ENCODE measurements at regions not wholly inside any gene's neighbourhood (a gene's known extent, or its start where the extent isn't known, plus 50 kb on each side); places are given as distances from the start of the nearest gene placed in this dataset.

GRCh38 chr1:63069214-63069613 lies 253.2 kb upstream of the FOXD3 start:
- TF ChIP-seq ZNF77 (CRISPR knock-in tag; IDR thresholded peaks at IDR 0.05) (no peak), PKNOX1 (IDR thresholded peaks at IDR 0.05) (no peak), NR1H2 (CRISPR knock-in tag; IDR thresholded peaks at IDR 0.05) (no peak), TAF7 (tag; IDR thresholded peaks at IDR 0.05) (no peak), SMAD2 (IDR thresholded peaks at IDR 0.05; ENCODE audit: low read depth, low read length) (no peak), ARID3A (IDR thresholded peaks at IDR 0.05; ENCODE audit: borderline replicate concordance, low read depth, low read length) (no peak), MED1 (CRISPR knock-in tag; IDR thresholded peaks at IDR 0.05; ENCODE audit: borderline replicate concordance) (no peak), HNRNPL (IDR thresholded peaks at IDR 0.05; ENCODE audit: low read depth, low read length) (no peak), CBX1 (IDR thresholded peaks at IDR 0.05; ENCODE audit: low read depth) (no peak), IFI16 (CRISPR knock-in tag; IDR thresholded peaks at IDR 0.05) (no peak), SP2 (IDR thresholded peaks at IDR 0.05; ENCODE audit: extremely low read depth, low read depth, low read length, poor library complexity, severe bottlenecking) (no peak), CTBP1 (IDR thresholded peaks at IDR 0.05; ENCODE audit: borderline replicate concordance) (no peak), BRD9 (IDR thresholded peaks at IDR 0.05; ENCODE audit: low read depth, partially characterized antibody) (no peak), ZKSCAN1 (IDR thresholded peaks at IDR 0.05; ENCODE audit: low read depth, low read length) (no peak), NONO (IDR thresholded peaks at IDR 0.05; ENCODE audit: low read depth in 2 of 2, low read length in 1 of 2) (no peak), ARID2 (IDR thresholded peaks at IDR 0.05) (no peak), FOS (IDR thresholded peaks at IDR 0.05; ENCODE audit: extremely low read depth, insufficient read length) (no peak), MAFG (tag; conservative IDR thresholded peaks at IDR 0.05) (no peak), ZNF395 (CRISPR knock-in tag; IDR thresholded peaks at IDR 0.05) (no peak)
- intact Hi-C loops (cut with micrococcal nuclease) (no loop called here), in situ Hi-C loops (cut with MboI) (no loop called here)
- H4K20me1 ChIP-seq (replicated peaks; ENCODE audit: control insufficient read depth, insufficient read depth, low read length), result no peaks in the 10 kb centered on the region
- peaks cover 4% of the 10 kb centered on the region for H3K9me1 ChIP-seq (ENCODE audit: control insufficient read depth, insufficient read depth, low read length)
- BruUV-seq (replicated peaks), result no TSS peak
- FAIRE-seq (no peak), DNase-seq (ENCODE audit: extremely low read depth in 1 of 4, low spot score in 3 of 4) (no peak), ATAC-seq (no peak)
- 8% methylated on average over 6 of the region's 6 CpGs for WGBS (ENCODE audit: insufficient coverage, low coverage, missing lambda C conversion rate)
- H3K27ac ChIP-seq (ENCODE audit: extremely low read depth, low read depth, low read length), result no peak overlapping the region
- CTCF ChIA-PET (ENCODE audit: low intra/inter-chr PET ratio), result no interaction called here
- H3K4me2 ChIP-seq (ENCODE audit: insufficient read depth, low read length), result no peak overlapping the region
- H3K9ac ChIP-seq (ENCODE audit: insufficient read depth in 1 of 2, low read depth in 2 of 2, low read length in 2 of 2), result no peak overlapping the region
- POLR2A ChIA-PET, result no interaction called here
- H2AFZ ChIP-seq (ENCODE audit: low read depth, low read length), result no peak overlapping the region
- 0 out of 5 replicates have a peak, but pooled peaks cover 0 to 3% of the 10 kb centered on the region in 2 experiments for H3K4me1 ChIP-seq (replicated peaks in 1 of 2; ENCODE audit: control insufficient read depth in 2 of 2, insufficient read depth in 2 of 2, low read length in 2 of 2)
- H3K79me2 ChIP-seq (ENCODE audit: control insufficient read depth, insufficient read depth, low read length), result no peaks in the 10 kb centered on the region
- peaks cover 15 to 24% of the 10 kb centered on the region in 2 experiments; a peak in 4 of 5 replicates for H3K27me3 ChIP-seq (ENCODE audit: control insufficient read depth in 2 of 2, insufficient read depth in 2 of 2, low read length in 2 of 2)
- H3K9me3 ChIP-seq (replicated peaks; ENCODE audit: control insufficient read depth, insufficient read depth, low read depth, low read length), result no peaks in the 10 kb centered on the region
- no peaks in the 10 kb centered on the region for H3K36me3 ChIP-seq (ENCODE audit: control insufficient read depth, insufficient read depth, low read length)
- H3K4me3 ChIP-seq, result no peak overlapping the region

Measured in K562 (cell line).